ENCODE measurements at regions not wholly inside any gene's neighbourhood (a gene's known extent, or its start where the extent isn't known, plus 50 kb on each side); places are given as distances from the start of the nearest gene placed in this dataset.

GRCh38 chr12:132439333-132439904 lies 50.5 kb upstream of the FBRSL1 start:
- no peak for DNase-seq

- no peak for DNase-seq
Observed at GRCh38 chr12:132438726-132439125, 51.2 kb upstream of the FBRSL1 start.

GRCh38 chr12:132437943-132438700 lies 51.8 kb upstream of the FBRSL1 start:
- no peak for DNase-seq

GRCh38 chr12:132437252-132437932 lies 52.6 kb upstream of the FBRSL1 start:
- no peak for DNase-seq

- no peak for DNase-seq
Observed at GRCh38 chr12:132436791-132437251, 53.1 kb upstream of the FBRSL1 start.

GRCh38 chr12:132435486-132436187 lies 54.3 kb upstream of the FBRSL1 start:
- no peak for DNase-seq

- no peak for DNase-seq
Observed at GRCh38 chr12:132433641-132434395, 56.1 kb upstream of the FBRSL1 start.

- DNase-seq = no peak
Observed at GRCh38 chr12:132432721-132433577, 57.0 kb upstream of the FBRSL1 start.

GRCh38 chr12:132432126-132432705 lies 57.7 kb upstream of the FBRSL1 start:
- no peak for DNase-seq

- no peak for DNase-seq
Observed at GRCh38 chr12:132430838-132431774, 58.8 kb upstream of the FBRSL1 start.

- DNase-seq = no peak
Observed at GRCh38 chr12:132429946-132430643, 59.9 kb upstream of the FBRSL1 start.

- no peak for DNase-seq
Observed at GRCh38 chr12:132429602-132429945, 60.4 kb upstream of the FBRSL1 start.

- DNase-seq = no peak
Observed at GRCh38 chr12:132428936-132429601, 60.9 kb upstream of the FBRSL1 start.

GRCh38 chr12:132427999-132428935 lies 61.7 kb upstream of the FBRSL1 start:
- DNase-seq = no peak

GRCh38 chr12:132427174-132427768 lies 62.7 kb upstream of the FBRSL1 start:
- no peak for DNase-seq

GRCh38 chr12:132426349-132427173 lies 63.4 kb upstream of the FBRSL1 start:
- DNase-seq = no peak

All from SW 1271 (cell line).